ENCODE measurements at regions not wholly inside any gene's neighbourhood (a gene's known extent, or its start where the extent isn't known, plus 50 kb on each side); places are given as distances from the start of the nearest gene placed in this dataset.

DNA sequence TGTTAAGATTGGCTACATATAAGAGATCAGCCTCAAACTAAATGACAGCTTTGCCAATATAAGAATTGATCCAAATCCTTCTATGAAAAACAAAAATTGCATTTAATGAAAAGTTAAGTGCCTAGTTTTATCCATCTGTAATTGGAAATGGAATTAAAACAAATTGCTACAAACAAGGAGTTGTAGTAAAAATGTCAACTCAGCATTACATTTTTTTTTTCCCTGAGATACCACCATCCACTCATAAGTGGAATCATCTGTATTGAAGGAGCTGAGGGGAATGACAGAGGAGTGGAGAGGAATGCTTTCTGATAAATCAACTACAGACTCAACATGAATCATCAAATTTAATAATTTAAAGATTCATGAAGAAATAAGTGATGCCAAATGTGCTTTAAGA is 601.8 kb downstream of the TMEM182 start:
- no peak for TF ChIP-seq EZH2 (IDR thresholded peaks at IDR 0.05; ENCODE audit: borderline replicate concordance, low read depth, low read length, poor library complexity, severe bottlenecking)
- TF ChIP-seq, protein P1, sequence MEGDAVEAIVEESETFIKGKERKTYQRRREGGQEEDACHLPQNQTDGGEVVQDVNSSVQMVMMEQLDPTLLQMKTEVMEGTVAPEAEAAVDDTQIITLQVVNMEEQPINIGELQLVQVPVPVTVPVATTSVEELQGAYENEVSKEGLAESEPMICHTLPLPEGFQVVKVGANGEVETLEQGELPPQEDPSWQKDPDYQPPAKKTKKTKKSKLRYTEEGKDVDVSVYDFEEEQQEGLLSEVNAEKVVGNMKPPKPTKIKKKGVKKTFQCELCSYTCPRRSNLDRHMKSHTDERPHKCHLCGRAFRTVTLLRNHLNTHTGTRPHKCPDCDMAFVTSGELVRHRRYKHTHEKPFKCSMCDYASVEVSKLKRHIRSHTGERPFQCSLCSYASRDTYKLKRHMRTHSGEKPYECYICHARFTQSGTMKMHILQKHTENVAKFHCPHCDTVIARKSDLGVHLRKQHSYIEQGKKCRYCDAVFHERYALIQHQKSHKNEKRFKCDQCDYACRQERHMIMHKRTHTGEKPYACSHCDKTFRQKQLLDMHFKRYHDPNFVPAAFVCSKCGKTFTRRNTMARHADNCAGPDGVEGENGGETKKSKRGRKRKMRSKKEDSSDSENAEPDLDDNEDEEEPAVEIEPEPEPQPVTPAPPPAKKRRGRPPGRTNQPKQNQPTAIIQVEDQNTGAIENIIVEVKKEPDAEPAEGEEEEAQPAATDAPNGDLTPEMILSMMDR (conservative IDR thresholded peaks at IDR 0.05; ENCODE audit: low read depth, low read length), result no peak
